ENCODE measurements at regions not wholly inside any gene's neighbourhood (a gene's known extent, or its start where the extent isn't known, plus 50 kb on each side); places are given as distances from the start of the nearest gene placed in this dataset.
A peak's percentile ranks its signal among the peaks of the same experiment; 100 is the strongest.

GRCh38 chr4:83772685-83773084, 236.8 kb downstream of the GPAT3 start:
- TF ChIP-seq POLR2A (IDR thresholded peaks at IDR 0.05; ENCODE audit: extremely low read depth, insufficient read length) (no peak), MYC (IDR thresholded peaks at IDR 0.05; ENCODE audit: low read depth, low read length) (no peak), CTCF (IDR thresholded peaks at IDR 0.05; ENCODE audit: low read depth, low read length) (no peak), MAX (IDR thresholded peaks at IDR 0.05; ENCODE audit: low read depth, low read length) (no peak)
- no peak for DNase-seq (ENCODE audit: low read depth)
- H3K4me3 ChIP-seq (ENCODE audit: low read depth, low read length): no peak overlapping the region

GRCh38 chr4:83771113-83771705, 235.3 kb downstream of the GPAT3 start:
- peak; percentile 48 for DNase-seq (ENCODE audit: low read depth)
- TF ChIP-seq MAX (IDR thresholded peaks at IDR 0.05; ENCODE audit: low read depth, low read length) (no peak), CTCF (IDR thresholded peaks at IDR 0.05; ENCODE audit: low read depth, low read length) (peak; percentile 64)
- no peak overlapping the region for H3K4me3 ChIP-seq (ENCODE audit: low read depth, low read length)

- DNase-seq (ENCODE audit: low read depth): no peak
- no peak for TF ChIP-seq POLR2A (IDR thresholded peaks at IDR 0.05; ENCODE audit: extremely low read depth, insufficient read length)
- TF ChIP-seq MAX (IDR thresholded peaks at IDR 0.05; ENCODE audit: low read depth, low read length): no peak
- no peak for TF ChIP-seq CTCF (IDR thresholded peaks at IDR 0.05; ENCODE audit: low read depth, low read length)
- TF ChIP-seq MYC (IDR thresholded peaks at IDR 0.05; ENCODE audit: low read depth, low read length): no peak
- no peak overlapping the region for H3K4me3 ChIP-seq (ENCODE audit: low read depth, low read length)
Observed at GRCh38 chr4:83768146-83768545, 232.2 kb downstream of the GPAT3 start.

GRCh38 chr4:83767067-83767466, 231.2 kb downstream of the GPAT3 start:
- TF ChIP-seq MYC (IDR thresholded peaks at IDR 0.05; ENCODE audit: low read depth, low read length) (no peak), POLR2A (IDR thresholded peaks at IDR 0.05; ENCODE audit: extremely low read depth, insufficient read length) (no peak), CTCF (IDR thresholded peaks at IDR 0.05; ENCODE audit: low read depth, low read length) (no peak), MAX (IDR thresholded peaks at IDR 0.05; ENCODE audit: low read depth, low read length) (no peak)
- no peak for DNase-seq (ENCODE audit: low read depth)
- H3K4me3 ChIP-seq (ENCODE audit: low read depth, low read length): no peak overlapping the region

GRCh38 chr4:83759611-83760010, 223.7 kb downstream of the GPAT3 start:
- no peak for DNase-seq (ENCODE audit: low read depth)
- H3K4me3 ChIP-seq (ENCODE audit: low read depth, low read length): no peak overlapping the region
- TF ChIP-seq MYC (IDR thresholded peaks at IDR 0.05; ENCODE audit: low read depth, low read length) (no peak), POLR2A (IDR thresholded peaks at IDR 0.05; ENCODE audit: extremely low read depth, insufficient read length) (no peak), MAX (IDR thresholded peaks at IDR 0.05; ENCODE audit: low read depth, low read length) (no peak), CTCF (IDR thresholded peaks at IDR 0.05; ENCODE audit: low read depth, low read length) (no peak)

GRCh38 chr4:83758285-83758684, 222.4 kb downstream of the GPAT3 start:
- H3K4me3 ChIP-seq (ENCODE audit: low read depth, low read length): no peak overlapping the region
- DNase-seq (ENCODE audit: low read depth): no peak
- TF ChIP-seq MAX (IDR thresholded peaks at IDR 0.05; ENCODE audit: low read depth, low read length): no peak
- no peak for TF ChIP-seq CTCF (IDR thresholded peaks at IDR 0.05; ENCODE audit: low read depth, low read length)
- no peak for TF ChIP-seq POLR2A (IDR thresholded peaks at IDR 0.05; ENCODE audit: extremely low read depth, insufficient read length)
- TF ChIP-seq MYC (IDR thresholded peaks at IDR 0.05; ENCODE audit: low read depth, low read length): no peak
